Osteocyte (in vitro differentiated cells): ENCODE measurements at regions not wholly inside any gene's neighbourhood (a gene's known extent, or its start where the extent isn't known, plus 50 kb on each side); places are given as distances from the start of the nearest gene placed in this dataset.

ENCODE experiments used
- DNase-seq: peaks from one replicate; pipeline ENCODE4 v3.0.0; 2021; ENCODE audit warnings: mixed read lengths; ENCODE audit not compliant: unreplicated experiment; ENCODE audit errors: extremely low spot score
- H3K27ac Mint-ChIP-seq: one replicate; pipeline ENCODE4 v1.8.0; 2021; ENCODE audit warnings: mild to moderate bottlenecking, mixed read lengths; ENCODE audit not compliant: unreplicated experiment
- H3K27me3 Mint-ChIP-seq: one replicate; pipeline ENCODE4 v1.8.0; 2021; ENCODE audit warnings: mixed read lengths; ENCODE audit not compliant: unreplicated experiment
- H3K36me3 Mint-ChIP-seq: one replicate; pipeline ENCODE4 v1.8.0; 2021; ENCODE audit warnings: mixed read lengths; ENCODE audit not compliant: unreplicated experiment
- H3K4me1 Mint-ChIP-seq: one replicate; pipeline ENCODE4 v1.8.0; 2021; ENCODE audit warnings: mixed read lengths; ENCODE audit not compliant: unreplicated experiment
- H3K4me3 Mint-ChIP-seq: one replicate; pipeline ENCODE4 v1.8.0; 2021; ENCODE audit warnings: mild to moderate bottlenecking, moderate library complexity, mixed read lengths; ENCODE audit not compliant: unreplicated experiment
- H3K9me3 Mint-ChIP-seq: one replicate; pipeline ENCODE4 v1.8.0; 2021; ENCODE audit warnings: mixed read lengths; ENCODE audit not compliant: unreplicated experiment
- CTCF ChIP-seq: fragments of 200-600 bp; sonication (generic); IDR thresholded peaks from 2 replicates; pipeline ENCODE4 v1.5.0; 2021; ENCODE audit warnings: antibody characterized with exemption, mild to moderate bottlenecking, moderate library complexity

GRCh38 chr5:92889140-92889539 lies 691.9 kb downstream of the NR2F1-AS1 start:
- TF ChIP-seq CTCF: no peak
- Mint-ChIP-seq H3K27ac (no peak overlapping the region), H3K4me3 (no peak overlapping the region), H3K9me3 (no peaks in the 10 kb centered on the region), H3K36me3 (no peaks in the 10 kb centered on the region), H3K27me3 (no peaks in the 10 kb centered on the region), H3K4me1 (peaks cover 3% of the 10 kb centered on the region)
- DNase-seq: no peak

GRCh38 chr5:92887254-92887653 lies 693.8 kb downstream of the NR2F1-AS1 start:
- H3K27me3 Mint-ChIP-seq: no peaks in the 10 kb centered on the region
- DNase-seq: no peak
- no peak overlapping the region for H3K4me3 Mint-ChIP-seq
- H3K4me1 Mint-ChIP-seq: peaks cover 3% of the 10 kb centered on the region
- no peaks in the 10 kb centered on the region for H3K36me3 Mint-ChIP-seq
- no peak overlapping the region for H3K27ac Mint-ChIP-seq
- H3K9me3 Mint-ChIP-seq: no peaks in the 10 kb centered on the region
- no peak for TF ChIP-seq CTCF

GRCh38 chr5:92886751-92887150 lies 694.3 kb downstream of the NR2F1-AS1 start:
- H3K27me3 Mint-ChIP-seq: no peaks in the 10 kb centered on the region
- no peak overlapping the region for H3K4me3 Mint-ChIP-seq
- TF ChIP-seq CTCF: no peak
- no peak overlapping the region for H3K27ac Mint-ChIP-seq
- H3K36me3 Mint-ChIP-seq: no peaks in the 10 kb centered on the region
- H3K9me3 Mint-ChIP-seq: no peaks in the 10 kb centered on the region
- H3K4me1 Mint-ChIP-seq: peaks cover 3% of the 10 kb centered on the region
- DNase-seq: no peak

DNA sequence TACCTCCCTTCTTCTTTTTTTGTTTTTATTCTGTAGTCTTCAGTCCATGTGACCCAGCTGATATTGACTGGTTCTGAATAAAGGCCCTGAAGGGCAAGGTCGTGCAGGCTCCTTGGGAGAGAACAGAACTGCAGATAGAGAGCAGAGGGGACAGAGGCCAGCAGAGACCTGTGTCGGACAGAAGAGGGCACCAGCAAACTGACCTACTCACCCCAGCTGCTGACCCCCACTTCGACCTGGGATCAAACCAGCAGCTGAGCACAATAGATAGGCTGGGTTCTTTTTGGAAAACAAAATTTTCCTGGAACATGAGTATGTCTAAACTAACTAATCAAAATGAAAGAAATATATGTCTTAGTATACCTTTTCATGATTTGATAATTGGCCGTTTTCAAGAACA lies 695.1 kb downstream of the NR2F1-AS1 start:
- Mint-ChIP-seq H3K4me1 (no peaks in the 10 kb centered on the region), H3K27ac (no peak overlapping the region), H3K36me3 (no peaks in the 10 kb centered on the region), H3K9me3 (no peaks in the 10 kb centered on the region), H3K27me3 (no peaks in the 10 kb centered on the region), H3K4me3 (no peak overlapping the region)
- no peak for DNase-seq
- no peak for TF ChIP-seq CTCF

- Mint-ChIP-seq H3K27ac (no peak overlapping the region), H3K4me1 (no peaks in the 10 kb centered on the region), H3K4me3 (no peak overlapping the region), H3K27me3 (no peaks in the 10 kb centered on the region), H3K36me3 (no peaks in the 10 kb centered on the region), H3K9me3 (no peaks in the 10 kb centered on the region)
- no peak for DNase-seq
- no peak for TF ChIP-seq CTCF
These were observed 696.5 kb downstream of the NR2F1-AS1 start for GRCh38 chr5:92884469-92884868.
